CD14-positive monocyte (primary cell): ENCODE measurements at regions not wholly inside any gene's neighbourhood (a gene's known extent, or its start where the extent isn't known, plus 50 kb on each side); places are given as distances from the start of the nearest gene placed in this dataset.

ENCODE experiments used
- DNase-seq, 3 donors: peaks; one replicate each; pipeline ENCODE4 v3.0.0-alpha.2; 2011 to 2022
- H2AFZ ChIP-seq: 2 replicates; pipeline ENCODE4 v1.6.0; 2012; ENCODE audit warnings: mild to moderate bottlenecking, low read depth, low read length, inconsistent platforms; ENCODE audit not compliant: insufficient read depth, poor library complexity, severe bottlenecking
- H3K27ac ChIP-seq, 2 donors: 1 replicate in 1 of 2; 2 replicates in 1 of 2; pipeline ENCODE4 v1.5.1; 2012 to 2013; ENCODE audit warnings: low read length in 2 of 2, control low read depth in 1 of 2, inconsistent platforms in 1 of 2, low read depth in 1 of 2, mild to moderate bottlenecking in 1 of 2
- H3K27me3 ChIP-seq, 2 donors: one replicate each; pipeline versions ENCODE4 v1.6.0 to v1.6.1; 2011 to 2013; ENCODE audit warnings: low read length in 2 of 2; ENCODE audit not compliant: control insufficient read depth in 2 of 2, insufficient read depth in 2 of 2
- H3K36me3 ChIP-seq, 2 donors: replicated peaks in 1 of 2; 1 replicate in 1 of 2; 2 replicates in 1 of 2; pipeline versions ENCODE4 v1.5.1 to v1.6.1; 2012 to 2013; ENCODE audit warnings: low read length in 2 of 2, control low read depth in 1 of 2, inconsistent platforms in 1 of 2, mild to moderate bottlenecking in 1 of 2; ENCODE audit not compliant: insufficient read depth in 2 of 2, control insufficient read depth in 1 of 2
- H3K4me1 ChIP-seq, 2 donors: 1 replicate in 1 of 2; 2 replicates in 1 of 2; pipeline versions ENCODE4 v1.5.1 to v1.6.1; 2012 to 2013; ENCODE audit warnings: low read length in 2 of 2, control low read depth in 1 of 2, inconsistent platforms in 1 of 2, mild to moderate bottlenecking in 1 of 2, moderate library complexity in 1 of 2; ENCODE audit not compliant: insufficient read depth in 2 of 2, control insufficient read depth in 1 of 2
- H3K4me2 ChIP-seq: replicated peaks from 2 replicates; pipeline ENCODE3; 2012; ENCODE audit warnings: low read length, moderate library complexity, mild to moderate bottlenecking; ENCODE audit not compliant: poor library complexity, severe bottlenecking; ENCODE audit errors: extremely low read depth
- H3K4me3 ChIP-seq, 3 experiments: fragments of 200-600 bp in 1 of 3; sonication (generic) in 1 of 3; replicated peaks in 1 of 3; 1 replicate in 2 of 3; 2 replicates in 1 of 3; pipeline ENCODE4 v1.5.1; 2011 to 2013; ENCODE audit warnings: low read length in 3 of 3, mild to moderate bottlenecking in 3 of 3, control low read depth in 2 of 3, low read depth in 2 of 3, inconsistent platforms in 1 of 3, moderate library complexity in 1 of 3
- H3K79me2 ChIP-seq: 2 replicates; pipeline ENCODE4 v1.6.0; 2012; ENCODE audit warnings: mild to moderate bottlenecking, control low read depth, inconsistent platforms, low read length, moderate library complexity; ENCODE audit not compliant: insufficient read depth
- H3K9ac ChIP-seq: 2 replicates; pipeline ENCODE4 v1.6.0; 2017; ENCODE audit warnings: low read length, mild to moderate bottlenecking; ENCODE audit not compliant: insufficient read depth, poor library complexity, severe bottlenecking
- H3K9me3 ChIP-seq, 2 donors: replicated peaks in 1 of 2; 1 replicate in 1 of 2; 2 replicates in 1 of 2; pipeline versions ENCODE4 v1.5.1 to v1.6.1; 2012 to 2013; ENCODE audit warnings: low read length in 2 of 2, control low read depth in 1 of 2; ENCODE audit not compliant: control insufficient read depth in 1 of 2, insufficient read depth in 1 of 2
- H4K20me1 ChIP-seq: 2 replicates; pipeline ENCODE4 v1.6.0; 2012; ENCODE audit warnings: mild to moderate bottlenecking, low read length, control low read depth, moderate library complexity; ENCODE audit not compliant: insufficient read depth
- H3K27ac Mint-ChIP-seq, 7 donors: one replicate each; pipeline ENCODE4 v1.8.0; 2020; ENCODE audit warnings: mild to moderate bottlenecking in 7 of 7, mixed read lengths in 7 of 7, moderate library complexity in 6 of 7, inconsistent platforms in 2 of 7
- H3K27me3 Mint-ChIP-seq, 3 donors: one replicate each; pipeline ENCODE4 v1.8.0; 2021 to 2022; ENCODE audit warnings: low read depth in 3 of 3, mild to moderate bottlenecking in 3 of 3, mixed read lengths in 3 of 3, moderate library complexity in 3 of 3, inconsistent platforms in 1 of 3
- H3K36me3 Mint-ChIP-seq, 2 donors: one replicate each; pipeline ENCODE4 v1.8.0; 2020; ENCODE audit warnings: mixed read lengths in 2 of 2, inconsistent platforms in 1 of 2, mild to moderate bottlenecking in 1 of 2
- H3K4me1 Mint-ChIP-seq: one replicate; pipeline ENCODE4 v1.8.0; 2020; ENCODE audit warnings: mild to moderate bottlenecking, mixed read lengths
- H3K4me3 Mint-ChIP-seq, 2 donors: one replicate each; pipeline ENCODE4 v1.8.0; 2020; ENCODE audit warnings: mild to moderate bottlenecking in 2 of 2, mixed read lengths in 2 of 2, moderate library complexity in 1 of 2
- H3K9me3 Mint-ChIP-seq, 7 donors: one replicate each; pipeline ENCODE4 v1.8.0; 2020 to 2022; ENCODE audit warnings: mixed read lengths in 7 of 7, mild to moderate bottlenecking in 6 of 7, moderate library complexity in 6 of 7, inconsistent platforms in 2 of 7
- WGBS: methylation state at CpG from one replicate; pipeline ENCODE4 v1.1.5; 2013; ENCODE audit warnings: missing lambda C conversion rate; ENCODE audit not compliant: insufficient coverage; 5-methylcytosine and 5-hydroxymethylcytosine counted together
- intact Hi-C, 2 donors: fragments of 100-400 bp; cut with micrococcal nuclease; formaldehyde crosslinking; loops; one replicate each; pipeline versions ENCODE4 v1.15.0 to v1.15.1; 2023
- TF ChIP-seq, protein P1 (sequence below): fragments of 200-600 bp; IDR thresholded peaks from one replicate; pipeline ENCODE4 v1.8.0; 2022; ENCODE audit warnings: antibody characterized with exemption, mild to moderate bottlenecking

- H2AFZ ChIP-seq, result no peak overlapping the region
Observed at GRCh38 chr2:58606799-58607198, 365.7 kb upstream of the FANCL start.

GRCh38 chr2:58604096-58604495 lies 363.0 kb upstream of the FANCL start:
- Histone ChIP-seq H3K9ac (no peak overlapping the region), H2AFZ (no peak overlapping the region), H3K27ac (no peak overlapping the region), H3K4me3 (no peak overlapping the region), H3K79me2 (no peaks in the 10 kb centered on the region), H4K20me1 (no peaks in the 10 kb centered on the region), H3K27me3 (no peaks in the 10 kb centered on the region), H3K36me3 (no peaks in the 10 kb centered on the region), H3K9me3 (no peaks in the 10 kb centered on the region), H3K4me2 (no peak overlapping the region), H3K4me1 (peaks cover 3 to 6% of the 10 kb centered on the region in 2 donors)
- no peak for DNase-seq
- intact Hi-C loops, result no loop called here
- peaks cover 0 to 6% (median 2%) of the 10 kb centered on the region in 7 donors for H3K9me3 Mint-ChIP-seq
- TF ChIP-seq, protein P1, sequence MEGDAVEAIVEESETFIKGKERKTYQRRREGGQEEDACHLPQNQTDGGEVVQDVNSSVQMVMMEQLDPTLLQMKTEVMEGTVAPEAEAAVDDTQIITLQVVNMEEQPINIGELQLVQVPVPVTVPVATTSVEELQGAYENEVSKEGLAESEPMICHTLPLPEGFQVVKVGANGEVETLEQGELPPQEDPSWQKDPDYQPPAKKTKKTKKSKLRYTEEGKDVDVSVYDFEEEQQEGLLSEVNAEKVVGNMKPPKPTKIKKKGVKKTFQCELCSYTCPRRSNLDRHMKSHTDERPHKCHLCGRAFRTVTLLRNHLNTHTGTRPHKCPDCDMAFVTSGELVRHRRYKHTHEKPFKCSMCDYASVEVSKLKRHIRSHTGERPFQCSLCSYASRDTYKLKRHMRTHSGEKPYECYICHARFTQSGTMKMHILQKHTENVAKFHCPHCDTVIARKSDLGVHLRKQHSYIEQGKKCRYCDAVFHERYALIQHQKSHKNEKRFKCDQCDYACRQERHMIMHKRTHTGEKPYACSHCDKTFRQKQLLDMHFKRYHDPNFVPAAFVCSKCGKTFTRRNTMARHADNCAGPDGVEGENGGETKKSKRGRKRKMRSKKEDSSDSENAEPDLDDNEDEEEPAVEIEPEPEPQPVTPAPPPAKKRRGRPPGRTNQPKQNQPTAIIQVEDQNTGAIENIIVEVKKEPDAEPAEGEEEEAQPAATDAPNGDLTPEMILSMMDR, result no peak
- peaks cover 0 to under 1% (median 0%) of the 10 kb centered on the region in 3 donors for H3K27me3 Mint-ChIP-seq
- H3K4me3 Mint-ChIP-seq, result no peak overlapping the region
- no peaks in the 10 kb centered on the region for H3K36me3 Mint-ChIP-seq
- no peak overlapping the region for H3K27ac Mint-ChIP-seq
- H3K4me1 Mint-ChIP-seq, result peaks cover 12% of the 10 kb centered on the region
- 100% methylated on average over 1 of the region's 1 CpG for WGBS

More at GRCh38 chr2:58606799-58607198, 365.7 kb upstream of the FANCL start:
- intact Hi-C loops, result no loop called here
- Mint-ChIP-seq H3K27me3 (no peaks in the 10 kb centered on the region), H3K4me3 (no peak overlapping the region), H3K27ac (no peak overlapping the region), H3K4me1 (peaks cover 20% of the 10 kb centered on the region), H3K9me3 (peaks cover 0 to 2% (median 0%) of the 10 kb centered on the region in 7 donors), H3K36me3 (no peaks in the 10 kb centered on the region)
- peaks cover 9 to 12% of the 10 kb centered on the region in 2 donors for H3K4me1 ChIP-seq
- DNase-seq, result no peak
- H3K9me3 ChIP-seq, result no peaks in the 10 kb centered on the region
- no peak overlapping the region for H3K4me2 ChIP-seq
- no peaks in the 10 kb centered on the region for H3K36me3 ChIP-seq
- no peaks in the 10 kb centered on the region for H3K27me3 ChIP-seq
- no peaks in the 10 kb centered on the region for H3K79me2 ChIP-seq
- H3K4me3 ChIP-seq, result no peak overlapping the region
- no peak overlapping the region for H3K9ac ChIP-seq
- TF ChIP-seq, protein P1, result no peak
- H4K20me1 ChIP-seq, result no peaks in the 10 kb centered on the region
- H3K27ac ChIP-seq, result no peak overlapping the region
